Left forelimb (tissue), 1 donor: ENCODE measurements at regions not wholly inside any gene's neighbourhood (a gene's known extent, or its start where the extent isn't known, plus 50 kb on each side); places are given as distances from the start of the nearest gene placed in this dataset.
A peak's percentile ranks its signal among the peaks of the same experiment; 100 is the strongest.
"Not testable (repeated sequence)": the region's sequence is repeated elsewhere in the genome, so short reads cannot be mapped to it uniquely, and the experiment has no call there.

Experiments used
- DNase-seq: peaks from one replicate; pipeline ENCODE4 v3.0.0-alpha.2; 2018; ENCODE audit warnings: low spot score

DNA sequence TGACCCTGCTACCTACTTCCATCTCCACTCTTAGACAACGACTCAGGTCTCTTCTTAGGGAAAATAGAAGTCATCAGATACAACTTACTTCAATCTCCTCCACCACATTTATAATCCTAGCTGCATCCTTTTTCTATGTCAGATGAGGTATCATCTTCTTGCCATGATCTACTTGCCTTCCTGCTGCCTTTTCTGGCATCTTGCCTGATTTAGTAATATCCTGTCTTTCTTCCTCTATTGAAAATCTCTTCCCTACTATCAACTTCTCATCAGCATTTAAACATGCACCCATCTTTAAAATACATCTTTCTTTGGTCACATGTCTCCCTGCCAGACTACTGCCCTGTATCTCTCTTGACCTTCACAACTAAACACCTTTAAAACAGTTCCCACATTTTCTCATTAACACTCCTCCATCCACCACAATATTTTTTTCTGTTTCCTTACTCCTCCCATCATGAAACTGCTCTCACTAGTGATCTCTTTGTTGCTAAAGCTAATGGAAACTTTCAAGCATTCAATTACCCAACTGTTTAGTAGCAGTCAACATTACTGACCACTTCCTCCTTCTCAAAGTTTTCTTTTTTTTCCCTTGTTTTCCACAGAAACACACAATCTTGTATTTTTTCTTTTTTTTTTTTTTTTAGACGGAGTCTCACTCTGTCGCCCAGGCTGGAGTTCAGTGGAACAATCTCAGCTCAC, 100.8 kb upstream of the CXorf66 start:
- no peak for DNase-seq

- DNase-seq = no peak
Observed at GRCh38 chrX:140064993-140065392, 99.7 kb upstream of the CXorf66 start.

DNA sequence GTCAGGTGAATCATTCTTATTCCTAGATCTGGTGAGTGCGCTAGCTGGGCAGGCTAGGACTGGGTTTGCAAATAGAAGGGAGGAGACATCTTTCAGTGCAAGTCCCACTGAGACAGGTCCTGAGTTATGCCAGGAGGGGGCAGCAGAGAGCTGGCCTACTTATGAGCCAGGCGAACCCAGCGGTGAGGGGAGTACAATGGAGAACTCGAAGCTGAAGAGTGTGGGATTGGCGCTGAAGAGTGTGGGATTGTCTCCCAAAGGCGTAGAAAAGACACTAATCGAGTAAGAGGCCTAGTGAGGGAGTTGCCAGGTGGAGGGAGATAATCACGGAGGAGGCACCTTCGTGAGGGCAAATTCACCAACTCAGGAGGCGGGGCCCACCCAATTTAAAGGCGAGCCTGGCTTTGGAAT, 91.7 kb upstream of the CXorf66 start:
- DNase-seq = peak; percentile 70

- DNase-seq = no peak
Observed at GRCh38 chrX:140053846-140054245, 88.5 kb upstream of the CXorf66 start.

DNA sequence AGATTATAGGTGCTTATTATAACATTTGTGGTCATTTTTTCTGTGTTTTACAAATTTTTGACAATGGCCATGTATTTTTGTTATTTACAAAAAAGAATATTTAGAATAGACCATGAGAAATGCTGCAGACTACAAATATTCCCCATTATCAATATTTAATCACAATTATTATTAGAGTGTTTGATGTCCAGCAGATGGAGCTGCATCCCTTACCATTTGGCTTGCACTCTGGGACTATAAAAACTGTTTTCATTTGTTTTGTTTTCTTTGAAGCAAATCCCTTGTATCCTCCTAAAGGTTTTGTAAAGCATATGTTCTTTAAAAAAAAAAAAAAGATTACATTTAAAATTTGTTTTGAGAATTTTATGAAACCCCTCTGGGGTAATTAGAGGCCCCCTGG, 85.6 kb upstream of the CXorf66 start:
- no peak for DNase-seq

DNA sequence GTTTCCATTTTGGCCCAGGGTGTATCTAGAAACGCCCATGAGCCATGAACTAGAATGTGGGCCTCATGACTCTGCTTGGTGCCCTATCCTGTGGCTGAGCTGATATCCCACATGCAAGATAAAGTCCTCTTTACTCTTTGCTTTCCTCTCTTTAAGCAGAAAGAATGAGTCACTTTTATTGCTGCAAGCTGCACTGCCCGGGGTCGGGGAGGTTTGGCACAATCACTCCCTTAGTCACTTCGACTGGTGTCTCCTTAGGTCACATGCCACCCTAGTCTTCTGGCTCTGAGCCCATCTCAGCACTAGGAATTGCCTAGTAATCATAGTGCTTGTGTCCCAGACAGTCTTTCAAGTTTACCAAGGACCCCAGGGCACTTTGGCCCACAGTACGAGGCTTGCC, 75.1 kb upstream of the CXorf66 start:
- DNase-seq = no peak

GRCh38 chrX:140038842-140039241, 73.5 kb upstream of the CXorf66 start:
- no peak for DNase-seq

GRCh38 chrX:140034916-140035315, 69.6 kb upstream of the CXorf66 start:
- no peak for DNase-seq

DNA sequence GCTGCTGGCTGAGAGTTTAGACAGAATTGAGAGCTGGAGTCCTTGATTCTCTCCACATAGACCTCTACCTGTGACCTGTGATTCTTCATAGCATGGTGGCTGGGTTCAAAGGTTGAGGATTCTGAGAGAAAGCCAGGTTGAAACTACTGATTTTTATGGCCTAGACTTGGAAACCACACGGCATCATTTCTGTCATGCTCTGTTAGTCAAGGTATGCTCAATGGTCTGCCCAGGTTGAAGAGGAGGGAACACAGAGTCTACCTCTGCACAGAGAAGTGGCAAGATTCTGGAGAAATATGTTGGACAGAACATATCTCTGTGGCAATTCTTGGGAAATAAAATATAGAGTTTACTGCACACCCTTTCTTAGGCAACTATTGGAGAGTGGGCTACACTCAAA, 57.2 kb upstream of the CXorf66 start:
- DNase-seq = no peak

GRCh38 chrX:140019134-140019533, 53.8 kb upstream of the CXorf66 start:
- DNase-seq = not testable (repeated sequence)
